ENCODE measurements at regions not wholly inside any gene's neighbourhood (a gene's known extent, or its start where the extent isn't known, plus 50 kb on each side); places are given as distances from the start of the nearest gene placed in this dataset.

DNA sequence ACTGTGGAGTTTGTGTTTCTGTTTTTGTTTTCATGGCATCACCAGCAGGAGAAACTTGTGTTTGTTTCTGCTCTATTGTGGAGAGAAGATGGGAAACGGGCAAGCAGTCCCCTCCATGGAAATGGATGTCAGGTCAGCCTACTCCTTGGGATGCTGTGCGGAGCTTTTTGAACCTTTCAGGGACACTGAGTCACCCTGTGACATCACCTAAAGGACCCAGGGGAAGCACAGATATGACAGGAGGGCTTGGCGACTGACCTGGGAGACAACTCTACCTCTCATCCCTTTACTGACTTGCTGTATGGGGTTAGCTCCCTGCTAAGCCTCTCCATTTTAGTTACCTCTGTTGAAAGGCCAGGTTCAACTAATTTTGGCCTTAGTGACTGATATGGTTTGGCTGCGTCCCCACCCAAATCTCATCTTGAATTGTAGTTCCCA is 706.9 kb upstream of the TMEM132C start:
- in situ Hi-C loops (cut with HindIII; ENCODE audit: low pct_unique_long_range_greater_than_20kb, low sequenced_read_pairs): no loop called here
- DNase-seq (ENCODE audit: low read depth, low spot score): no peak

GRCh38 chr12:127562816-127563215 is 704.2 kb upstream of the TMEM132C start:
- in situ Hi-C loops (cut with HindIII; ENCODE audit: low pct_unique_long_range_greater_than_20kb, low sequenced_read_pairs): no loop called here
- no peak for DNase-seq (ENCODE audit: low read depth, low spot score)

DNA sequence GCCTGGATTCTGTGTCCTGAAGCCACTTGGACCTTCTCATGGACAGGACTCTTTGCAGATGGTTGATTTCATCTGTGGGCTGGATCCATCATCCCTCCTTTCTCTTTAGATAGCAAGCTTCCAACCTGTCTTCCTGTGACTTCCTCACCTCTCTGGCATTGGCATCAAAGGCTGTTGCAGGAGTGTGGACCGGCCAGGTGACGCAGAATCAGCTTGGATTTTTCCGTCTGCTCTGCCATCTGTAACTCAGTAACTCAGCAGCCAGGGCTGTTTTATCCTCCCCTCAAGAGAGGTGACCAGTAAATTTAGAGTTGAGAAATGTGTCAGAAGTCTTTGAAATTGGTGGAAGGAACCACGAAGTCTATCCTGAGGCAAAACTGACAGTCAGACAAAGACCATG is 701.7 kb upstream of the TMEM132C start:
- in situ Hi-C loops (cut with HindIII; ENCODE audit: low pct_unique_long_range_greater_than_20kb, low sequenced_read_pairs): no loop called here
- DNase-seq (ENCODE audit: low read depth, low spot score): no peak

GRCh38 chr12:127567531-127567930 is 699.4 kb upstream of the TMEM132C start:
- in situ Hi-C loops (cut with HindIII; ENCODE audit: low pct_unique_long_range_greater_than_20kb, low sequenced_read_pairs): no loop called here
- DNase-seq (ENCODE audit: low read depth, low spot score): no peak

DNA sequence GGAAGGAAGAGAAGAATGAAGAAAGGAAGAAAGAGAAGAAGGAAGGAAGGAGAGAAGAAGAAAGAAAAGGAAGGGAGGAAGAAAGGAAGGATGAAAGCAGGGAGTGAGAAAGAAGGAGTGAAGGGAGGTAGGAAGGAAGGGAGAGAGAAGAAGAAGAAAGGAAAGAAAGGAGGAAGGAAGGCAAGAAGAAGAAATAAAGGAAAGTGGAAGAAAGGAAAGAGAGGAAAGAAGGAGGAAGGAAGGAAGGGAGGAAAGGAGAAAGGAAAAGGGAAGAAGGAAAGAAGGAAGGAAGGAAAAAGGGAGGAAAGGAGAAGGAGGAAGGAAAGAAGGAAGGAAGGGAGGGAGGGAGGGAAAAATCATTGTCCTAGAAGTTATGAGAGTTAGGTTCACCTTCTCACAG is 696.6 kb upstream of the TMEM132C start:
- in situ Hi-C loops (cut with HindIII; ENCODE audit: low pct_unique_long_range_greater_than_20kb, low sequenced_read_pairs): no loop called here
- no peak for DNase-seq (ENCODE audit: low read depth, low spot score)

GRCh38 chr12:127570793-127571360 is 696.1 kb upstream of the TMEM132C start:
- no peak for DNase-seq (ENCODE audit: low read depth, low spot score)

DNA sequence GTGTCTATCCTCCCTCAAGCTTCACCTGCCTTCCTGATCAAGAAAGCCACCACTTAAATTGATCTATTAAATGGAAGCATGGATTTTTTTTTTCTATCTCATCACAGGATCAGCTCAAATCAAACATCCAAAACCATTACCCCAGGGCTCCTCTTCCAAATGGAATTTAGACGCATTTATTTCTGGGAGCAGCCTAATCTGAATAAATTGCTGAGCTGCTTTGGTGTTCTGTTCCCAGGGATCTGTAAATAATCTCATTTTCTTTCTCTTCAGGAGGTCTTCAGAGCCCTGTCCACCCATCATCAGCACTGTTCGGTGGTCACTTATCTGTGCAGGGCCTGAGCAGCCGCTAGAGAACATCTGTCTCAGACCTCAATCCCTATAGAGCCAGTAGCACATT is 695.4 kb upstream of the TMEM132C start:
- in situ Hi-C loops (cut with HindIII; ENCODE audit: low pct_unique_long_range_greater_than_20kb, low sequenced_read_pairs): no loop called here
- DNase-seq (ENCODE audit: low read depth, low spot score): no peak

More at GRCh38 chr12:127570793-127571360, 696.1 kb upstream of the TMEM132C start:
- in situ Hi-C loops (cut with HindIII; ENCODE audit: low pct_unique_long_range_greater_than_20kb, low sequenced_read_pairs): no loop called here

DNA sequence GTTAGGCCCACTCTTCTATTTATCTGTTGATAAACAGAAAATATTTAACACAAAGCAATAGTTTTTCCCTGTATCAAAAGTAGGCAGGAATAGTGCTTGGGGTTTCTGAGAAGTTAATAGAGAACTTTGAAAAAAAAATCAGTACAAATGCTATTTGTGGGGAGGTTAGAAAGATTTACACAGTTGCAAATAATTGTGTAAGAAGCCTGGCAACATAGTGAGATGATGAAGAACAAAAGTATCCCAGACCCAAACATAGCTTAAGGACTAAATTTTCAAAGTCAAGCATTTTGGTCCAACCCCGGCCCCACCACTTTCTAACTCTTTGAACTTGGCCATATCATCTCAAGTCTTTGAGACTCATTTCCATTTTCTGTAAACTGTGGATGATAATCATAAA is 687.5 kb upstream of the TMEM132C start:
- no peak for DNase-seq (ENCODE audit: low read depth, low spot score)
- in situ Hi-C loops (cut with HindIII; ENCODE audit: low pct_unique_long_range_greater_than_20kb, low sequenced_read_pairs): no loop called here

- DNase-seq (ENCODE audit: low read depth, low spot score): no peak
Measured at GRCh38 chr12:127582074-127582473, 684.9 kb upstream of the TMEM132C start.

GRCh38 chr12:127583041-127583440 is 683.9 kb upstream of the TMEM132C start:
- in situ Hi-C loops (cut with HindIII; ENCODE audit: low pct_unique_long_range_greater_than_20kb, low sequenced_read_pairs): no loop called here
- no peak for DNase-seq (ENCODE audit: low read depth, low spot score)

More at GRCh38 chr12:127582074-127582473, 684.9 kb upstream of the TMEM132C start:
- in situ Hi-C loops (cut with HindIII; ENCODE audit: low pct_unique_long_range_greater_than_20kb, low sequenced_read_pairs): no loop called here

- DNase-seq (ENCODE audit: low read depth, low spot score): no peak
- in situ Hi-C loops (cut with HindIII; ENCODE audit: low pct_unique_long_range_greater_than_20kb, low sequenced_read_pairs): no loop called here
Measured at GRCh38 chr12:127588249-127588648, 678.7 kb upstream of the TMEM132C start.

- in situ Hi-C loops (cut with HindIII; ENCODE audit: low pct_unique_long_range_greater_than_20kb, low sequenced_read_pairs): no loop called here
- no peak for DNase-seq (ENCODE audit: low read depth, low spot score)
Measured at GRCh38 chr12:127589541-127589940, 677.4 kb upstream of the TMEM132C start.

DNA sequence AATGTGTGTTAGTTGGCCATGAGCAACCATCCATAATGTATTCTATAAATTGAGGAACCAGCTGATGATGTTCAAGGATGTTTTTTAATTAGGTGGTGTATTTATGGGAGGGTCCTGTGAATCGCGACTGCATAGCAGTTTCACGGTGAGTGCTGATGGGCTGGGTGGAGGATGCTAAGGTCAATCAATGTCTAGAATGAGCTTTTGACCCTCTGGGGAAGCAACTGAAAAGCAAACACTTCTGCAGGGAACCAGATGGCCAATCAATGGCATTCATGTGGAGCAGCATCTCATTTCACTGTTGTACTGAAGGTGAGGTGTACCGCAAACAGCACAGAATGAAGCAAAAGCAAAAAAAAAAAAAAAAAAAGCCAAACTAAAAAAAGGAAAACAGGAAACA is 676.1 kb upstream of the TMEM132C start:
- no peak for DNase-seq (ENCODE audit: low read depth, low spot score)
- in situ Hi-C loops (cut with HindIII; ENCODE audit: low pct_unique_long_range_greater_than_20kb, low sequenced_read_pairs): no loop called here

GRCh38 chr12:127592245-127592644 is 674.7 kb upstream of the TMEM132C start:
- DNase-seq (ENCODE audit: low read depth, low spot score): no peak
- in situ Hi-C loops (cut with HindIII; ENCODE audit: low pct_unique_long_range_greater_than_20kb, low sequenced_read_pairs): no loop called here

GRCh38 chr12:127594351-127594970 is 672.5 kb upstream of the TMEM132C start:
- DNase-seq (ENCODE audit: low read depth, low spot score): no peak
- in situ Hi-C loops (cut with HindIII; ENCODE audit: low pct_unique_long_range_greater_than_20kb, low sequenced_read_pairs): no loop called here

- no peak for DNase-seq (ENCODE audit: low read depth, low spot score)
- in situ Hi-C loops (cut with HindIII; ENCODE audit: low pct_unique_long_range_greater_than_20kb, low sequenced_read_pairs): no loop called here
Measured at GRCh38 chr12:127595506-127595905, 671.5 kb upstream of the TMEM132C start.

- in situ Hi-C loops (cut with HindIII; ENCODE audit: low pct_unique_long_range_greater_than_20kb, low sequenced_read_pairs): no loop called here
- no peak for DNase-seq (ENCODE audit: low read depth, low spot score)
Measured at GRCh38 chr12:127596891-127597290, 670.1 kb upstream of the TMEM132C start.

- in situ Hi-C loops (cut with HindIII; ENCODE audit: low pct_unique_long_range_greater_than_20kb, low sequenced_read_pairs): no loop called here
Measured at GRCh38 chr12:127599436-127599835, 667.5 kb upstream of the TMEM132C start.

DNA sequence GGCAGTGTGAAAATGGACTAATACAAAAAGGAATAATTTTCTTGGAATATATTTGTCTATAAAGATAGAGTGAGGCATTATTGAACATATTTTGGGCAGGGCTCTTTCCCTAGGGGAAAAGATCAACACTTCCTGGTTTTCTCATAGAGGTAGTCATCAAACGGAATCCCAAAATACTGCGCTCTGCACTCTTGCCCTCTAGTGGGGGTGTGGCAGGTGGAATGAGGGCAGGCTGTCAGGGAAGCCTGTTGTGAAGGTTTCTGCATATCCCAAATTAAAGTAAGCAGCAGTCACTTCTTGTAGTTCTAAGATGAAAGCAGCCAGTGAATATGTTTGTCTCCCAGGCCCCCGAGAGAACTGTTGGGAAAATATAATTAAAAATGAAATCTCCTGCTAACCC is 666.8 kb upstream of the TMEM132C start:
- in situ Hi-C loops (cut with HindIII; ENCODE audit: low pct_unique_long_range_greater_than_20kb, low sequenced_read_pairs): no loop called here
- DNase-seq (ENCODE audit: low read depth, low spot score): no peak

More at GRCh38 chr12:127599436-127599835, 667.5 kb upstream of the TMEM132C start:
- DNase-seq (ENCODE audit: low read depth, low spot score): no peak

All from SK-MEL-5 (cell line).